Suprapubic skin (tissue), 4 donors: ENCODE measurements at regions not wholly inside any gene's neighbourhood (a gene's known extent, or its start where the extent isn't known, plus 50 kb on each side); places are given as distances from the start of the nearest gene placed in this dataset.

Experiments used
- DNase-seq, 2 donors: peaks; one replicate each; pipeline ENCODE4 v3.0.0-alpha.2; 2019; ENCODE audit warnings: low spot score in 2 of 2
- H3K27ac ChIP-seq: fragments of 200-600 bp; sonication (generic); one replicate; pipeline ENCODE4 v1.5.1; 2019
- H3K27me3 ChIP-seq: fragments of 200-600 bp; sonication (generic); one replicate; pipeline ENCODE4 v1.5.1; 2019
- H3K36me3 ChIP-seq: fragments of 200-600 bp; sonication (generic); one replicate; pipeline ENCODE4 v1.5.1; 2019
- H3K4me1 ChIP-seq: fragments of 200-600 bp; sonication (generic); one replicate; pipeline ENCODE4 v1.5.1; 2019
- H3K4me3 ChIP-seq: fragments of 200-600 bp; sonication (generic); one replicate; pipeline ENCODE4 v1.5.1; 2019; ENCODE audit warnings: mild to moderate bottlenecking
- H3K9me3 ChIP-seq: fragments of 200-600 bp; sonication (generic); one replicate; pipeline ENCODE4 v1.5.1; 2019
- CTCF ChIP-seq, 2 donors: fragments of 200-600 bp in 1 of 2; fragments of 450-650 bp in 1 of 2; sonication (generic) in 1 of 2; IDR thresholded peaks; one replicate each; pipeline ENCODE4 v1.5.1; 2016 to 2019; ENCODE audit warnings: antibody characterized with exemption in 2 of 2, mild to moderate bottlenecking in 1 of 2, moderate library complexity in 1 of 2
- EP300 ChIP-seq: sonication (generic); formaldehyde crosslinking; IDR thresholded peaks from one replicate; pipeline ENCODE4 v1.6.1; 2017; ENCODE audit warnings: antibody characterized with exemption
- POLR2A ChIP-seq, 2 donors: fragments of 450-650 bp; IDR thresholded peaks; one replicate each; pipeline ENCODE4 v1.6.1; 2017; ENCODE audit warnings: antibody characterized with exemption in 2 of 2, mild to moderate bottlenecking in 2 of 2, moderate library complexity in 2 of 2
- POLR2AphosphoS5 ChIP-seq, 3 donors: sonication (generic); formaldehyde crosslinking; IDR thresholded peaks; one replicate each; pipeline ENCODE4 v1.6.1; 2017; ENCODE audit warnings: antibody characterized with exemption in 3 of 3
- WGBS: methylation state at CpG from one replicate; pipeline ENCODE4 v1.1.5; 2018; 5-methylcytosine and 5-hydroxymethylcytosine counted together

GRCh38 chr4:171118091-171118490 is 695.1 kb upstream of the GALNTL6 start:
- no peaks in the 10 kb centered on the region for H3K27me3 ChIP-seq
- no peaks in the 10 kb centered on the region for H3K9me3 ChIP-seq
- no peak for DNase-seq
- H3K27ac ChIP-seq, result no peak overlapping the region
- H3K4me1 ChIP-seq, result no peaks in the 10 kb centered on the region
- H3K4me3 ChIP-seq, result no peak overlapping the region
- no peak for TF ChIP-seq POLR2AphosphoS5 (IDR thresholded peaks at IDR 0.05)
- TF ChIP-seq EP300, result no peak
- no peak for TF ChIP-seq CTCF (IDR thresholded peaks at IDR 0.05)
- no peak for TF ChIP-seq POLR2A (IDR thresholded peaks at IDR 0.05)
- H3K36me3 ChIP-seq, result no peaks in the 10 kb centered on the region

- Histone ChIP-seq H3K4me3 (no peak overlapping the region), H3K36me3 (no peaks in the 10 kb centered on the region), H3K27me3 (no peaks in the 10 kb centered on the region), H3K4me1 (no peaks in the 10 kb centered on the region), H3K9me3 (no peaks in the 10 kb centered on the region), H3K27ac (no peak overlapping the region)
- no peak for DNase-seq
- TF ChIP-seq CTCF (IDR thresholded peaks at IDR 0.05) (no peak), EP300 (no peak), POLR2A (IDR thresholded peaks at IDR 0.05) (no peak), POLR2AphosphoS5 (IDR thresholded peaks at IDR 0.05) (no peak)
- 92% methylated on average over 1 of the region's 1 CpG for WGBS
Observed at GRCh38 chr4:171117457-171117856, 695.7 kb upstream of the GALNTL6 start.

- Histone ChIP-seq H3K27ac (no peak overlapping the region), H3K27me3 (no peaks in the 10 kb centered on the region), H3K4me3 (no peak overlapping the region), H3K9me3 (peaks cover 2% of the 10 kb centered on the region), H3K4me1 (no peaks in the 10 kb centered on the region), H3K36me3 (no peaks in the 10 kb centered on the region)
- no peak for DNase-seq
- TF ChIP-seq EP300, result no peak
- no peak for TF ChIP-seq POLR2A (IDR thresholded peaks at IDR 0.05)
- TF ChIP-seq POLR2AphosphoS5 (IDR thresholded peaks at IDR 0.05), result no peak
- TF ChIP-seq CTCF (IDR thresholded peaks at IDR 0.05), result no peak
Observed at GRCh38 chr4:171101845-171102244, 711.4 kb upstream of the GALNTL6 start.

- Histone ChIP-seq H3K4me3 (no peak overlapping the region), H3K27ac (no peak overlapping the region), H3K9me3 (peaks cover 15% of the 10 kb centered on the region), H3K27me3 (no peaks in the 10 kb centered on the region), H3K4me1 (no peaks in the 10 kb centered on the region), H3K36me3 (no peaks in the 10 kb centered on the region)
- WGBS, result 95% methylated on average over 2 of the region's 2 CpGs
- no peak for DNase-seq
- no peak for TF ChIP-seq POLR2AphosphoS5 (IDR thresholded peaks at IDR 0.05)
- TF ChIP-seq CTCF (IDR thresholded peaks at IDR 0.05), result no peak
- no peak for TF ChIP-seq POLR2A (IDR thresholded peaks at IDR 0.05)
- no peak for TF ChIP-seq EP300
Observed at GRCh38 chr4:171087089-171087488, 726.1 kb upstream of the GALNTL6 start.

- H3K27me3 ChIP-seq, result no peaks in the 10 kb centered on the region
- H3K4me3 ChIP-seq, result no peak overlapping the region
- no peaks in the 10 kb centered on the region for H3K4me1 ChIP-seq
- TF ChIP-seq POLR2AphosphoS5 (IDR thresholded peaks at IDR 0.05), result no peak
- TF ChIP-seq CTCF (IDR thresholded peaks at IDR 0.05), result no peak
- TF ChIP-seq POLR2A (IDR thresholded peaks at IDR 0.05), result no peak
- no peak for TF ChIP-seq EP300
- no peak overlapping the region for H3K27ac ChIP-seq
- 82% methylated on average over 1 of the region's 1 CpG for WGBS
- DNase-seq, result no peak
- H3K36me3 ChIP-seq, result no peaks in the 10 kb centered on the region
- no peaks in the 10 kb centered on the region for H3K9me3 ChIP-seq
Observed at GRCh38 chr4:171067422-171067821, 745.8 kb upstream of the GALNTL6 start.
